HepG2 (cell line): ENCODE measurements at regions not wholly inside any gene's neighbourhood (a gene's known extent, or its start where the extent isn't known, plus 50 kb on each side); places are given as distances from the start of the nearest gene placed in this dataset.

Experiments
- ATAC-seq: fragments of 200-7000 bp; cut with Tn5 transposase; 3 replicates; pipeline ENCODE4 v1.9.1; 2020; ENCODE audit warnings: mild to moderate bottlenecking, moderate library complexity
- BruUV-seq: library from RNA; stranded (reverse); fragments of 400-500 nt; replicated peaks from 2 replicates; lab custom pipeline; 2021; lab: Mats Ljungman, UMichigan
- CTCF ChIA-PET: fragments of 300-600 bp; formaldehyde crosslinking; extraction: SDS; loops from one replicate; lab custom pipeline; 2021; ENCODE audit warnings: low total read pairs, inconsistent platforms, low intra/inter-chr PET ratio; lab: Yijun Ruan, JAX
- POLR2A ChIA-PET: fragments of 350-600 bp; sonication (Branson Sonifier 250); formaldehyde crosslinking; loops from one replicate; lab custom pipeline; 2020; ENCODE audit warnings: antibody characterized with exemption, inconsistent platforms; lab: Yijun Ruan, JAX
- DNase-seq: peaks from one replicate; pipeline ENCODE4 v3.0.0-alpha.2; 2015; ENCODE audit warnings: low spot score
- FAIRE-seq: peaks from 3 replicates; lab custom pipeline; 2011; peaks lifted over from hg19 to GRCh38; lab: Jason Lieb, UNC
- H2AFZ ChIP-seq: one replicate; pipeline ENCODE4 v1.6.1; 2011; ENCODE audit warnings: low read length, inconsistent platforms
- H3K27ac ChIP-seq: fragments of 300-600 bp; 3 replicates; pipeline ENCODE4 v1.8.0; 2011; ENCODE audit warnings: mixed run types, mild to moderate bottlenecking, mixed read lengths, low read length, inconsistent platforms; ENCODE audit not compliant: insufficient read depth; ENCODE audit errors: extremely low read length
- H3K27me3 ChIP-seq, 2 experiments: fragments of 200-600 bp in 1 of 2; 2 replicates in 1 of 2; 3 replicates in 1 of 2; pipeline versions ENCODE4 v1.6.0 to v1.8.0; 2011; ENCODE audit warnings: low read length in 2 of 2, mild to moderate bottlenecking in 2 of 2, moderate library complexity in 2 of 2, inconsistent platforms in 1 of 2; ENCODE audit not compliant: insufficient read depth in 2 of 2, control insufficient read depth in 1 of 2
- H3K36me3 ChIP-seq, 2 experiments: fragments of 200-600 bp in 1 of 2; replicated peaks in 1 of 2; 2 replicates in 1 of 2; 3 replicates in 1 of 2; pipeline versions ENCODE4 v1.5.1 to v1.8.0; 2011; ENCODE audit warnings: low read length in 2 of 2, inconsistent platforms in 1 of 2; ENCODE audit not compliant: insufficient read depth in 2 of 2, control insufficient read depth in 1 of 2
- H3K4me1 ChIP-seq: 2 replicates; pipeline ENCODE4 v1.5.1; 2012; ENCODE audit warnings: low read length, inconsistent platforms; ENCODE audit not compliant: insufficient read depth
- H3K4me2 ChIP-seq: 2 replicates; pipeline ENCODE4 v1.6.0; 2011; ENCODE audit warnings: low read depth, low read length, inconsistent platforms
- H3K4me3 ChIP-seq, 3 experiments: fragments of 200-600 bp in 1 of 3; sonication (generic), shearing (Covaris generic) in 1 of 3; replicated peaks in 1 of 3; 2 replicates each; pipeline ENCODE4 v1.5.1; 2011 to 2016; ENCODE audit warnings: low read length in 3 of 3, inconsistent platforms in 2 of 3, low read depth in 2 of 3, mild to moderate bottlenecking in 2 of 3, control low read depth in 1 of 3, mixed read lengths in 1 of 3; ENCODE audit not compliant: insufficient read depth in 1 of 3
- H3K79me2 ChIP-seq: one replicate; pipeline ENCODE4 v1.6.1; 2011; ENCODE audit warnings: low read length, inconsistent platforms; ENCODE audit not compliant: insufficient read depth
- H3K9ac ChIP-seq: 2 replicates; pipeline ENCODE4 v1.6.0; 2011; ENCODE audit warnings: mild to moderate bottlenecking, low read depth, low read length, inconsistent platforms; ENCODE audit not compliant: insufficient read depth
- H3K9me3 ChIP-seq: 2 replicates; pipeline ENCODE4 v1.5.1; 2012; ENCODE audit warnings: mild to moderate bottlenecking, low read length
- H4K20me1 ChIP-seq: 2 replicates; pipeline ENCODE4 v1.6.0; 2011; ENCODE audit warnings: inconsistent platforms, mild to moderate bottlenecking, low read length, moderate library complexity; ENCODE audit not compliant: insufficient read depth
- GMEB2 ChIP-seq: IDR thresholded peaks from 2 replicates; pipeline ENCODE4 v1.6.1; 2016; ENCODE audit warnings: missing biosample characterization, missing genetic modification reagents, low read depth
- MLX ChIP-seq: IDR thresholded peaks from 2 replicates; pipeline ENCODE4 v1.6.1; 2016
- NPAS2 ChIP-seq: sonication (generic); formaldehyde crosslinking; IDR thresholded peaks from 2 replicates; pipeline ENCODE4 v1.8.0; 2022; ENCODE audit warnings: mild to moderate bottlenecking, missing genetic modification reagents, borderline replicate concordance
- PAX8 ChIP-seq: sonication (generic); formaldehyde crosslinking; IDR thresholded peaks from 2 replicates; pipeline ENCODE4 v1.8.0; 2022; ENCODE audit warnings: mild to moderate bottlenecking, missing genetic modification reagents, borderline replicate concordance
- PPARG ChIP-seq: conservative IDR thresholded peaks from 2 replicates; pipeline ENCODE4 v1.6.1; 2016; ENCODE audit warnings: missing biosample characterization, missing genetic modification reagents
- ZNF432 ChIP-seq: sonication (generic); formaldehyde crosslinking; IDR thresholded peaks from 2 replicates; pipeline ENCODE4 v1.5.0; 2020; ENCODE audit warnings: missing genetic modification reagents, mild to moderate bottlenecking, borderline replicate concordance
- ZNF746 ChIP-seq: sonication (generic); formaldehyde crosslinking; IDR thresholded peaks from 2 replicates; pipeline ENCODE4 v1.8.0; 2022; ENCODE audit warnings: mild to moderate bottlenecking, missing genetic modification reagents
- ZSCAN21 ChIP-seq: sonication (generic); formaldehyde crosslinking; IDR thresholded peaks from 2 replicates; pipeline ENCODE4 v1.8.0; 2022; ENCODE audit warnings: mild to moderate bottlenecking, missing genetic modification reagents, moderate library complexity, borderline replicate concordance
- WGBS: methylation state at CpG from one replicate; pipeline ENCODE4 v1.1.6; 2017; ENCODE audit warnings: low lambda C conversion rate; 5-methylcytosine and 5-hydroxymethylcytosine counted together
- in situ Hi-C: cut with HindIII; loops from 2 replicates; pipeline ENCODE4 v1.10.0; 2017; ENCODE audit warnings: low pct_unique_long_range_greater_than_20kb; ENCODE audit not compliant: extremely low pct_ligation_motif_present
- intact Hi-C: fragments of 100-400 bp; cut with micrococcal nuclease; formaldehyde crosslinking; loops from one replicate; pipeline ENCODE4 v1.10.0; 2022; ENCODE audit not compliant: unreplicated experiment

DNA sequence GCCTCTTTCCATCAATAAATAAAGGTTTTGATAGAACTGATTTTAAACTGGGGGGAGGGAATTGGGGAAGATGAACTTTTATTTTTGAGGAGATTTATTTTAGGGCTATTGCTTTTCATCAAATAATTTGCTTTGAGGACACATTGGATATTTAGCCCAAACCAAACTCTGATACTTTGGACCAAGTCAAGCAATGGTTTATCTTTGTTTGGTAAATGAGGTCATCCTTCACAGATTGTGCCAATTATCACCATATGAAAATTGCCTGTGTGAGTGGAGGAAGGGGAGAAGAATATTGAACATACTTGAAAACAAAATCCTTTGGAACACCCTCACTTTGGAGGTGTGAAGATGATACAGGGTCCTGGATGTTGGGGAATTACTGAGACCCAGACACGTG, 176.9 kb upstream of the CD180 start:
- FAIRE-seq: no peak
- Histone ChIP-seq H3K79me2 (no peaks in the 10 kb centered on the region), H3K4me2 (no peak overlapping the region), H3K4me1 (no peaks in the 10 kb centered on the region), H2AFZ (no peak overlapping the region)
- CTCF ChIA-PET: no interaction called here
- no peak for DNase-seq
- in situ Hi-C loops: no loop called here
- BruUV-seq: no TSS peak
- TF ChIP-seq ZSCAN21 (no peak), PPARG (CRISPR knock-in tag) (no peak), MLX (CRISPR knock-in tag) (no peak), GMEB2 (CRISPR knock-in tag) (no peak), NPAS2 (CRISPR knock-in tag) (no peak), ZNF746 (no peak), PAX8 (CRISPR knock-in tag) (no peak), ZNF432 (CRISPR knock-in tag) (no peak)
- TF ChIP-seq, all 625 proteins: peak for 0
- no peak for ATAC-seq
- Histone ChIP-seq H3K27me3 (no peaks in the 10 kb centered on the region; a peak in 1 of 5 replicates), H3K4me3 (no peak overlapping the region), H4K20me1 (no peaks in the 10 kb centered on the region), H3K9me3 (no peaks in the 10 kb centered on the region), H3K36me3 (no peaks in the 10 kb centered on the region), H3K9ac (no peak overlapping the region), H3K27ac (no peak overlapping the region)
- intact Hi-C loops: no loop called here
- POLR2A ChIA-PET: no interaction called here
- WGBS: 4% methylated on average over 1 of the region's 1 CpG
